PC-9 (cell line): ENCODE measurements at regions not wholly inside any gene's neighbourhood (a gene's known extent, or its start where the extent isn't known, plus 50 kb on each side); places are given as distances from the start of the nearest gene placed in this dataset.

ENCODE experiments used
- CTCF ChIP-seq: fragments of 200-600 bp; sonication (generic); conservative IDR thresholded peaks from 2 replicates; pipeline ENCODE4 v1.6.1; 2017; ENCODE audit warnings: mixed run types, antibody characterized with exemption, mild to moderate bottlenecking, moderate library complexity
- EZH2 ChIP-seq: fragments of 200-600 bp; sonication (generic); IDR thresholded peaks from 2 replicates; pipeline ENCODE4 v1.8.0; 2017; ENCODE audit warnings: antibody characterized with exemption, low read depth

- TF ChIP-seq CTCF, result no peak
- TF ChIP-seq EZH2, result no peak
These were observed 104.4 kb upstream of the ESX1 start for GRCh38 chrX:104359124-104359523.
